ENCODE measurements at regions not wholly inside any gene's neighbourhood (a gene's known extent, or its start where the extent isn't known, plus 50 kb on each side); places are given as distances from the start of the nearest gene placed in this dataset.
"Not testable (repeated sequence)": the region's sequence is repeated elsewhere in the genome, so short reads cannot be mapped to it uniquely, and the experiment has no call there.

DNA sequence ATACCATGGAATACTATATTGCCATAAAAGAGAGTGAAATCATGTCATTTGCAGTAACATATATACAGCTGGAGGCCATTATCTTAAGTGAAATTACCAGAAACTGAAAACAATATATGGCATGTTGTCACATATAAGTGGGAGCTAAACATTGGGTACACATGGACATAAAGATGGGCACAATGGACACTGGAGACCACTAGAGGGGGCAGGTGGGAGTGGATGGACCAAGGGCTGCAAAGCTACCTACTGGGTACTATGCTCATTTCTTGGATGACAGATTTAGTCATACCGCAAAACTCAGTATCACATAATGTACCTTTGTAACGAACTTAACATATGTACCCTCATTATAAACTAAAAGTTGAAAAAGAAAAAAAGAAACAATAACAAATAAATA, 1167.6 kb downstream of the NXPH1 start:
- no peak overlapping the region for H3K4me3 ChIP-seq (ENCODE audit: low read depth, low read length)
- TF ChIP-seq, protein P1, sequence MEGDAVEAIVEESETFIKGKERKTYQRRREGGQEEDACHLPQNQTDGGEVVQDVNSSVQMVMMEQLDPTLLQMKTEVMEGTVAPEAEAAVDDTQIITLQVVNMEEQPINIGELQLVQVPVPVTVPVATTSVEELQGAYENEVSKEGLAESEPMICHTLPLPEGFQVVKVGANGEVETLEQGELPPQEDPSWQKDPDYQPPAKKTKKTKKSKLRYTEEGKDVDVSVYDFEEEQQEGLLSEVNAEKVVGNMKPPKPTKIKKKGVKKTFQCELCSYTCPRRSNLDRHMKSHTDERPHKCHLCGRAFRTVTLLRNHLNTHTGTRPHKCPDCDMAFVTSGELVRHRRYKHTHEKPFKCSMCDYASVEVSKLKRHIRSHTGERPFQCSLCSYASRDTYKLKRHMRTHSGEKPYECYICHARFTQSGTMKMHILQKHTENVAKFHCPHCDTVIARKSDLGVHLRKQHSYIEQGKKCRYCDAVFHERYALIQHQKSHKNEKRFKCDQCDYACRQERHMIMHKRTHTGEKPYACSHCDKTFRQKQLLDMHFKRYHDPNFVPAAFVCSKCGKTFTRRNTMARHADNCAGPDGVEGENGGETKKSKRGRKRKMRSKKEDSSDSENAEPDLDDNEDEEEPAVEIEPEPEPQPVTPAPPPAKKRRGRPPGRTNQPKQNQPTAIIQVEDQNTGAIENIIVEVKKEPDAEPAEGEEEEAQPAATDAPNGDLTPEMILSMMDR (IDR thresholded peaks at IDR 0.05; ENCODE audit: low read depth, low read length) = no peak

DNA sequence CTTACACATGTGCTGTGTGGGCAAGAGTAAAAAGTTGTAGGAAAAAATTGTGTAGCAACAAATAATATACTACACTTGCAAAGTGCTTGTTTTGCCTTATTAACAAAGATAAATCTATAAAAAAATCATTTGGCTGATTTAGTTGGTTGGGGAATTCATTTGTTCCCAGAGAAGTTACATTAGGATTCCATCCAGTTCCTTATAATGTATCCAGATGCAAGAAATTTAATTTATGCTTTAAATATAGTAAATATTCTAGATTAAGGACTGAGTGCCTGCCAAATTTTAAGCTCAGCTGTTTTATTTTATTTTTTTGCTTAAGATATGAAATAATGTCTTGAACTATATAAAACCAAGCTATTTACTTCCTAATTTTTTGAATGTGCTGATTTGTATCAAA, 1169.9 kb downstream of the NXPH1 start:
- TF ChIP-seq, protein P1 (IDR thresholded peaks at IDR 0.05; ENCODE audit: low read depth, low read length) = no peak
- H3K4me3 ChIP-seq (ENCODE audit: low read depth, low read length) = no peak overlapping the region

DNA sequence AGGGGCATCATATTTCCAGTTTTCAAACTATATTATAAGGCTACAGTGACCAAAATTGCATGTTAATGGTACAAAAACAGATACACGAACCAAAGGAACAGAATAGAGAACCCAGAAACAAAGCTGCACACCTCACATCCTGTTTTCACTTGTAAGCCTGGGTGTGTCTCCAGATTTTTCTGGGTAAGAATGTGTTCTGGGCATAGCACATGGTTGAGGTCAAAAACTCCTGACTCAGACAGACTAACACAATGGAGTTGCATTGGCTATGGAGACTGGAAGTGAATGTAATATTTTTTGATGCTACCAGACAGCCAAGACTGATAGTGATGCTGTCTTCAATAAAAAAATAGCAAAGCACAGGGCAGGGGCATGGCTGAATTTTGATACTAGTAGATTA, 1175.2 kb downstream of the NXPH1 start:
- TF ChIP-seq, protein P1 (IDR thresholded peaks at IDR 0.05; ENCODE audit: low read depth, low read length) = no peak

DNA sequence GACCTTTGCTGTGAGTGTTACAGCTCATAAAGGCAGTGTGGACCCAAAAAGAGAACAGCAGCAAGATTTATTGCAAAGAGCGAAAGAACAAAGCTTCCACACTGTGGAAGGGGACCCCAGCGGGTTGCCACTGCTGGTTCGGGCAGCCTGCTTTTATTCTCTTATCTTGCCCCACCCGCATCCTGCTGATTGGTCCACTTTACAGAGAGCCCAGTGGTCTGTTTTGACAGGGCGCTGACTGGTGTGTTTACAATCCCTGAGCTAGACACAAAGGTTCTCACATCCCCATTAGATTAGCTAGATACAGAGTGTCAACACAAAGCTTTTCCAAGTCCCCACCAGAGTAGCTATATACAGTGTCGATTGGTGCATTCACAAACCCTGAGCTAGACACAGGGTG, 1187.5 kb downstream of the NXPH1 start:
- not testable (repeated sequence) for H3K4me3 ChIP-seq (ENCODE audit: low read depth, low read length)

More for the DNA sequence above, 1175.2 kb downstream of the NXPH1 start:
- no peak overlapping the region for H3K4me3 ChIP-seq (ENCODE audit: low read depth, low read length)

DNA sequence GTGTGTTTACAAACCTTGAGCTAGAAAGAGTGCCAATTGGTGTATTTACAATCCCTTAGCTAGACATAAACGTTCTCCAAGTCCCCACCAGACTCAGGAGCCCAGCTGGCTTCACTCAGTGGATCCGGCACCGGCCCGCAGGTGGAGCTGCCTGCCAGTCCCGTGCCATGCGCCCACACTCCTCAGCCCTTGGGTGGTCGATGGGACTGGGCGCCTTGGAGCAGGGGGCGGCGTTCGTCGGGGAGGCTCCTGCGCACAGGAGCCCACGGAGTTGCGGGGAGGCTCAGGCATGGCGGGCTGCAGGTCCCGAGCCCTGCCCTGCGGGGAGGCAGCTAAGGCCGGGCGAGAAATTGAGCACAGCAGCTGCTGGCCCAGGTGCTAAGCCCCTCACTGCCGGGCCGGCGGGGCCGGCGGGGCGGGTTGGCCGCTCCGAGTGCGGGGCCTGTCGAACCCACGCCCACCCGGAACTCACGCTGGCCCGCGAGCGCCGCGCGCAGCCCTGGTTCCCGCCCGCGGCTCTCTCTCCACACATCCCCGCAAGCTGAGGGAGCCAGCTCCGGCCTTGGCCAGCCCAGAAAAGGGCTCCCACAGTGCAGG, 1188.0 kb downstream of the NXPH1 start:
- not testable (repeated sequence) for H3K4me3 ChIP-seq (ENCODE audit: low read depth, low read length)

DNA sequence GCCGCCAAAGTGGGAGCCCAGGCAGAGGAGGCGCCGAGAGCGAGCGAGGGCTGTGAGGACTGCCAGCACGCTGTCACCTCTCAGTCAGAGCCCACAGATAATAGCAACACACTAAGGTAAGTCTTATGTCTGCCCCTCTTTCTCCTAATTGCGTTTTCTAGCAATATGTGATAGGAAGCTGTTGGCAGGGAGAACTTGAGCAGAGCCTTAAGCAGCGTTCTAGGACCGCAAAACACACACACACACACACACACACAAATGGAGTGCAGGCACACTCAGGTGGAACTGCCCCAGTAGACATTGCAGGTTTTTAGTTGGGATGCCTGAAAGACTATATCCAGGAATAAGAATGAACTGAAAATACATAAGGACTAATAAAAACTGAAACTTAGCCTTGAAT, 1188.5 kb downstream of the NXPH1 start:
- H3K4me3 ChIP-seq (ENCODE audit: low read depth, low read length) = no peak overlapping the region
- TF ChIP-seq, protein P1 (IDR thresholded peaks at IDR 0.05; ENCODE audit: low read depth, low read length) = no peak

DNA sequence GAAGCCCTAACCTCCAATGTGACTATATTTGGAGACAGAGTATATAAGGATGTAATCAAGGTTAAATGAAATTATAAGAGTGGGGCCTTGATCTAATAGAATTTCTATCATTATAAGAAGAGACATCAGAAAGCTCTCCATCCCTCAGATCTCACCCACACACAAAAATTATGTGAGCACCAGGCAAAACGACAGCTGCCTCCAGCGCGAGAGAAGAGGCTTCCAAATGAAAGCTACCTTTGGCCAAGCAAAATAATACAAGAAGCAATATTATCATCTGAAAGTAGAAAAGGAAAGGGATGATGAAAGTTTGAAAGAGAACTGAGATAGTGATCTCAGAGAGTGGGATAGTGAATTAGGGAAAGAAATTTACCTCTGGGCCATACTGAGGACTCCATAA, 1192.5 kb downstream of the NXPH1 start:
- TF ChIP-seq, protein P1 (IDR thresholded peaks at IDR 0.05; ENCODE audit: low read depth, low read length) = no peak
- H3K4me3 ChIP-seq (ENCODE audit: low read depth, low read length) = no peak overlapping the region

DNA sequence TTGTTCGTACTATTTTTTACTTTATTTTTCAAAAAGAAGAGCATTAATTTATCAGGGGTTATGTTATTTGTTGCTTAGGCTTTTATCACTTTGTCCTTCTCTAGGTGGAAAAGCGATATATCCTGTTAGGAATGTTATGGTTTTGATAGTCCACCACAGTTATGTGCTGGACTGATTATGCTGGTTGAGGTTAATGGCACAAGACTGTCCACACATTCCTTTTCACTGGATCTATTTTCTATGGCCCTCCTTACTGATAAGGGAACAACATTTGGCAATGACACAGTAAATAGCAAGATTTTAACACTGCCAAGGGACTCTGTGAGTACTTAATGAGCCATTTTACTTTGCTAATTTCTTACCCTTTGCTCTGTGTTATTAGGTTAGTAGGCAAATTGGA, 1212.3 kb downstream of the NXPH1 start:
- no peak overlapping the region for H3K4me3 ChIP-seq (ENCODE audit: low read depth, low read length)
- TF ChIP-seq, protein P1 (IDR thresholded peaks at IDR 0.05; ENCODE audit: low read depth, low read length) = no peak
